ENCODE measurements at regions not wholly inside any gene's neighbourhood (a gene's known extent, or its start where the extent isn't known, plus 50 kb on each side); places are given as distances from the start of the nearest gene placed in this dataset.

- Histone ChIP-seq H3K36me3 (no peaks in the 10 kb centered on the region), H3K9me3 (no peaks in the 10 kb centered on the region), H3K27ac (no peak overlapping the region), H3K4me1 (no peaks in the 10 kb centered on the region), H3K27me3 (no peaks in the 10 kb centered on the region), H3K4me3 (no peak overlapping the region)
- no peak for TF ChIP-seq CTCF (IDR thresholded peaks at IDR 0.05)
- intact Hi-C loops (cut with DNase I): no loop called here
- no peak for DNase-seq
- ATAC-seq: no peak
Measured at GRCh38 chr4:141913928-141914327, 277.5 kb downstream of the IL15 start.

- ATAC-seq: no peak
Measured at GRCh38 chr4:141914746-141915145, 278.4 kb downstream of the IL15 start.

GRCh38 chr4:141919649-141920048 is 283.3 kb downstream of the IL15 start:
- Histone ChIP-seq H3K4me1 (no peaks in the 10 kb centered on the region), H3K27ac (no peak overlapping the region), H3K36me3 (no peaks in the 10 kb centered on the region), H3K9me3 (no peaks in the 10 kb centered on the region), H3K4me3 (no peak overlapping the region), H3K27me3 (no peaks in the 10 kb centered on the region)
- ATAC-seq (no peak), DNase-seq (no peak)
- TF ChIP-seq CTCF (IDR thresholded peaks at IDR 0.05): no peak
- intact Hi-C loops (cut with DNase I): no loop called here

More at GRCh38 chr4:141914746-141915145, 278.4 kb downstream of the IL15 start:
- Histone ChIP-seq H3K4me3 (no peak overlapping the region), H3K27me3 (no peaks in the 10 kb centered on the region), H3K27ac (no peak overlapping the region), H3K4me1 (no peaks in the 10 kb centered on the region), H3K36me3 (no peaks in the 10 kb centered on the region), H3K9me3 (no peaks in the 10 kb centered on the region)
- TF ChIP-seq CTCF (IDR thresholded peaks at IDR 0.05): no peak
- no peak for DNase-seq
- intact Hi-C loops (cut with DNase I): no loop called here

GRCh38 chr4:141921293-141921692 is 284.9 kb downstream of the IL15 start:
- H3K27me3 ChIP-seq: no peaks in the 10 kb centered on the region
- no peak overlapping the region for H3K27ac ChIP-seq
- no peaks in the 10 kb centered on the region for H3K36me3 ChIP-seq
- H3K4me1 ChIP-seq: no peaks in the 10 kb centered on the region
- TF ChIP-seq CTCF (IDR thresholded peaks at IDR 0.05): no peak
- H3K4me3 ChIP-seq: no peak overlapping the region
- intact Hi-C loops (cut with DNase I): no loop called here
- ATAC-seq (no peak), DNase-seq (no peak)
- H3K9me3 ChIP-seq: peaks cover 0 to 2% of the 10 kb centered on the region in 2 donors

- TF ChIP-seq CTCF (IDR thresholded peaks at IDR 0.05): no peak
- intact Hi-C loops (cut with DNase I): no loop called here
- H3K27me3 ChIP-seq: no peaks in the 10 kb centered on the region
- H3K36me3 ChIP-seq: no peaks in the 10 kb centered on the region
- H3K4me3 ChIP-seq: no peak overlapping the region
- H3K27ac ChIP-seq: no peak overlapping the region
- DNase-seq: no peak
- H3K9me3 ChIP-seq: peaks cover 0 to 2% of the 10 kb centered on the region in 2 donors
- no peak for ATAC-seq
- no peaks in the 10 kb centered on the region for H3K4me1 ChIP-seq
Measured at GRCh38 chr4:141922236-141922635, 285.9 kb downstream of the IL15 start.

Data from left lung (tissue), 4 donors.